ENCODE measurements at regions not wholly inside any gene's neighbourhood (a gene's known extent, or its start where the extent isn't known, plus 50 kb on each side); places are given as distances from the start of the nearest gene placed in this dataset.

DNA sequence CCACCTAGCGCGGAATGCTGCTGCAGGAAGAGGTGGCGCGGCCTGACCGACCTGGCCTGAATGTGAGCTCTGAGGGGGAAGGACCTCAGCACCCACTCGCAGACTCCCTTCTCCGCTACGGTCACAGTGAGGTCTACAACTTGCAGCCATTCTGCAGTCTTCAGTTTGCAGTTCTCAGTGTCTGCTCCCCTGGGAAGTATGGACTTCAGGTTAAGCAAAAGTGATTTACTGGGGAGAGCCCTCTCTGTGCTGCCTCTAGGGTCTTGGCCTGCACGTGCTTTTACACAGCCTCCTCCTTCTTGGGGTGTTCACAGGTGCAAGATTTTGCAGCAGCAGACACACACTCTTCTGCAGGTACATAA is 296.0 kb downstream of the OMA1 start:
- TF ChIP-seq, protein P1, sequence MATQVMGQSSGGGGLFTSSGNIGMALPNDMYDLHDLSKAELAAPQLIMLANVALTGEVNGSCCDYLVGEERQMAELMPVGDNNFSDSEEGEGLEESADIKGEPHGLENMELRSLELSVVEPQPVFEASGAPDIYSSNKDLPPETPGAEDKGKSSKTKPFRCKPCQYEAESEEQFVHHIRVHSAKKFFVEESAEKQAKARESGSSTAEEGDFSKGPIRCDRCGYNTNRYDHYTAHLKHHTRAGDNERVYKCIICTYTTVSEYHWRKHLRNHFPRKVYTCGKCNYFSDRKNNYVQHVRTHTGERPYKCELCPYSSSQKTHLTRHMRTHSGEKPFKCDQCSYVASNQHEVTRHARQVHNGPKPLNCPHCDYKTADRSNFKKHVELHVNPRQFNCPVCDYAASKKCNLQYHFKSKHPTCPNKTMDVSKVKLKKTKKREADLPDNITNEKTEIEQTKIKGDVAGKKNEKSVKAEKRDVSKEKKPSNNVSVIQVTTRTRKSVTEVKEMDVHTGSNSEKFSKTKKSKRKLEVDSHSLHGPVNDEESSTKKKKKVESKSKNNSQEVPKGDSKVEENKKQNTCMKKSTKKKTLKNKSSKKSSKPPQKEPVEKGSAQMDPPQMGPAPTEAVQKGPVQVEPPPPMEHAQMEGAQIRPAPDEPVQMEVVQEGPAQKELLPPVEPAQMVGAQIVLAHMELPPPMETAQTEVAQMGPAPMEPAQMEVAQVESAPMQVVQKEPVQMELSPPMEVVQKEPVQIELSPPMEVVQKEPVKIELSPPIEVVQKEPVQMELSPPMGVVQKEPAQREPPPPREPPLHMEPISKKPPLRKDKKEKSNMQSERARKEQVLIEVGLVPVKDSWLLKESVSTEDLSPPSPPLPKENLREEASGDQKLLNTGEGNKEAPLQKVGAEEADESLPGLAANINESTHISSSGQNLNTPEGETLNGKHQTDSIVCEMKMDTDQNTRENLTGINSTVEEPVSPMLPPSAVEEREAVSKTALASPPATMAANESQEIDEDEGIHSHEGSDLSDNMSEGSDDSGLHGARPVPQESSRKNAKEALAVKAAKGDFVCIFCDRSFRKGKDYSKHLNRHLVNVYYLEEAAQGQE (IDR thresholded peaks at IDR 0.05; ENCODE audit: low read depth) = no peak
- no peak for TF ChIP-seq YY1 (IDR thresholded peaks at IDR 0.05; ENCODE audit: low read depth)
- no peak for TF ChIP-seq RAD21 (IDR thresholded peaks at IDR 0.05; ENCODE audit: low read depth)
- no peak for TF ChIP-seq CEBPB (IDR thresholded peaks at IDR 0.05)
- TF ChIP-seq EGR1 (IDR thresholded peaks at IDR 0.05) = no peak
- TF ChIP-seq, protein P2, sequence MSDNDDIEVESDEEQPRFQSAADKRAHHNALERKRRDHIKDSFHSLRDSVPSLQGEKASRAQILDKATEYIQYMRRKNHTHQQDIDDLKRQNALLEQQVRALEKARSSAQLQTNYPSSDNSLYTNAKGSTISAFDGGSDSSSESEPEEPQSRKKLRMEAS (IDR thresholded peaks at IDR 0.05) = no peak
- no peak for TF ChIP-seq TCF12 (IDR thresholded peaks at IDR 0.05; ENCODE audit: low read depth)

All from Ishikawa (cell line).